HCT116 (cell line): ENCODE measurements at regions not wholly inside any gene's neighbourhood (a gene's known extent, or its start where the extent isn't known, plus 50 kb on each side); places are given as distances from the start of the nearest gene placed in this dataset.

ENCODE experiments used
- ATAC-seq: fragments of 200-7000 bp; cut with Tn5 transposase; 2 replicates; pipeline ENCODE4 v1.9.1; 2020; ENCODE audit warnings: mild to moderate bottlenecking, moderate library complexity
- BruUV-seq: library from RNA; stranded (reverse); fragments of 400-500 nt; replicated peaks from 2 replicates; lab custom pipeline; 2021; lab: Mats Ljungman, UMichigan
- CTCF ChIA-PET: fragments of 300-600 bp; sonication (Branson Sonifier 250); formaldehyde crosslinking; loops from one replicate; lab custom pipeline; 2021; ENCODE audit warnings: antibody characterized with exemption; lab: Charles Lee
- POLR2A ChIA-PET: fragments of 300-600, 350-600 bp; sonication (Branson Sonifier 250); formaldehyde crosslinking; loops from one replicate; lab custom pipeline; 2021; ENCODE audit warnings: antibody characterized with exemption; lab: Charles Lee
- RAD21 ChIA-PET, 2 experiments: fragments of 300-600 bp; sonication (Branson Sonifier 250); formaldehyde crosslinking; loops; one replicate each; lab custom pipeline; 2023; ENCODE audit warnings: low total read pairs in 2 of 2; ENCODE audit not compliant: uncharacterized antibody in 2 of 2, unreplicated experiment in 2 of 2, low non-redundant PET in 1 of 2; lab: Charles Lee
- DNase-seq: peaks from one replicate; pipeline ENCODE4 v3.0.0-alpha.2; 2010; ENCODE audit warnings: low read depth, low spot score
- H2AFZ ChIP-seq: fragments of 200-600 bp; shearing (Covaris generic), sonication (generic); 2 replicates; pipeline ENCODE4 v1.6.1; 2017; ENCODE audit warnings: low read depth, mixed run types, mixed read lengths, antibody characterized with exemption, low read length; ENCODE audit not compliant: poor library complexity, severe bottlenecking
- H3K27ac ChIP-seq: 2 replicates; pipeline ENCODE4 v1.5.1; 2012; ENCODE audit warnings: low read depth, low read length
- H3K27me3 ChIP-seq: fragments of 200-600 bp; sonication (generic); 2 replicates; pipeline ENCODE4 v1.6.1; 2016; ENCODE audit warnings: mixed run types, low read length, mixed read lengths; ENCODE audit not compliant: insufficient read depth
- H3K36me3 ChIP-seq, 2 experiments: fragments of 200-500 bp in 1 of 2; fragments of 200-600 bp in 1 of 2; sonication (Bioruptor generic) in 1 of 2; sonication (generic) in 1 of 2; 2 replicates each; pipeline versions ENCODE4 v1.5.1 to v1.6.1; 2014 to 2016; ENCODE audit warnings: low read length in 2 of 2, inconsistent platforms in 1 of 2, mixed read lengths in 1 of 2, mixed run types in 1 of 2; ENCODE audit not compliant: insufficient read depth in 2 of 2, control insufficient read depth in 1 of 2
- H3K4me1 ChIP-seq, 2 experiments: fragments of 200-600 bp in 1 of 2; sonication (generic) in 1 of 2; 2 replicates each; pipeline versions ENCODE4 v1.5.1 to v1.6.1; 2012 to 2017; ENCODE audit warnings: low read length in 2 of 2, inconsistent platforms in 1 of 2, mild to moderate bottlenecking in 1 of 2, mixed read lengths in 1 of 2, mixed run types in 1 of 2, moderate library complexity in 1 of 2; ENCODE audit not compliant: insufficient read depth in 2 of 2, control insufficient read depth in 1 of 2
- H3K4me2 ChIP-seq: fragments of 200-600 bp; sonication (generic); 2 replicates; pipeline ENCODE4 v1.6.1; 2017; ENCODE audit warnings: mixed run types, low read length, mixed read lengths
- H3K4me3 ChIP-seq, 2 experiments: fragments of 200-600 bp in 1 of 2; sonication (generic) in 1 of 2; replicated peaks in 1 of 2; 2 replicates each; pipeline ENCODE4 v1.5.1; 2011 to 2016; ENCODE audit warnings: low read length in 2 of 2, control low read depth in 1 of 2, low read depth in 1 of 2, mild to moderate bottlenecking in 1 of 2, mixed read lengths in 1 of 2, mixed run types in 1 of 2
- H3K79me2 ChIP-seq: fragments of 200-600 bp; sonication (generic); 2 replicates; pipeline ENCODE4 v1.6.1; 2017; ENCODE audit warnings: mild to moderate bottlenecking, mixed run types, low read length, moderate library complexity, mixed read lengths; ENCODE audit not compliant: insufficient read depth
- H3K9ac ChIP-seq: fragments of 200-600 bp; sonication (generic); 2 replicates; pipeline ENCODE4 v1.6.1; 2016; ENCODE audit warnings: low read length, mixed read lengths
- H3K9me2 ChIP-seq: fragments of 200-600 bp; sonication (generic), shearing (Covaris generic); 2 replicates; pipeline ENCODE4 v1.6.1; 2017; ENCODE audit warnings: mixed run types, mild to moderate bottlenecking, moderate library complexity; ENCODE audit not compliant: insufficient read depth
- H3K9me3 ChIP-seq, 2 experiments: fragments of 200-500 bp in 1 of 2; fragments of 200-600 bp in 1 of 2; sonication (Bioruptor generic) in 1 of 2; sonication (generic) in 1 of 2; 2 replicates each; pipeline ENCODE4 v1.6.1; 2014 to 2017; ENCODE audit warnings: low read length in 2 of 2, mixed read lengths in 2 of 2, inconsistent platforms in 1 of 2, low read depth in 1 of 2, mild to moderate bottlenecking in 1 of 2, mixed run types in 1 of 2, moderate library complexity in 1 of 2; ENCODE audit not compliant: control insufficient read depth in 1 of 2, insufficient read depth in 1 of 2
- H4K20me1 ChIP-seq: fragments of 200-600 bp; sonication (generic), shearing (Covaris generic); 2 replicates; pipeline ENCODE4 v1.6.1; 2017; ENCODE audit warnings: mixed run types, mild to moderate bottlenecking, moderate library complexity; ENCODE audit not compliant: insufficient read depth
- CBX3 ChIP-seq: IDR thresholded peaks from 2 replicates; pipeline ENCODE4 v1.6.1; 2012; ENCODE audit warnings: low read depth
- CTCF ChIP-seq, 3 experiments: fragments of 200-600 bp in 1 of 3; sonication (generic) in 1 of 3; IDR thresholded peaks in 2 of 3; conservative IDR thresholded peaks in 1 of 3; 2 replicates each; pipeline ENCODE4 v1.5.1; 2012 to 2017; ENCODE audit warnings: low read depth in 2 of 3, low read length in 2 of 3, antibody characterized with exemption in 1 of 3, borderline replicate concordance in 1 of 3, control low read depth in 1 of 3, mild to moderate bottlenecking in 1 of 3, mixed read lengths in 1 of 3, mixed run types in 1 of 3, moderate library complexity in 1 of 3; ENCODE audit not compliant: insufficient read depth in 1 of 3
- EGR1 ChIP-seq: IDR thresholded peaks from 2 replicates; pipeline ENCODE4 v1.6.1; 2012; ENCODE audit warnings: low read depth
- ELF1 ChIP-seq: IDR thresholded peaks from 2 replicates; pipeline ENCODE4 v1.6.1; 2012; ENCODE audit warnings: low read depth, borderline replicate concordance
- EZH2phosphoT487 ChIP-seq: fragments of 200-600 bp; IDR thresholded peaks from 2 replicates; pipeline ENCODE4 v1.6.1; 2018; ENCODE audit warnings: antibody characterized with exemption, borderline replicate concordance
- FOSL1 ChIP-seq: IDR thresholded peaks from 2 replicates; pipeline ENCODE4 v1.6.1; 2012; ENCODE audit warnings: low read depth
- JUND ChIP-seq: IDR thresholded peaks from 2 replicates; pipeline ENCODE4 v1.6.1; 2012
- MAX ChIP-seq: IDR thresholded peaks from 2 replicates; pipeline ENCODE4 v1.6.1; 2012
- POLR2A ChIP-seq: IDR thresholded peaks from 2 replicates; pipeline ENCODE4 v1.7.0; 2011; ENCODE audit warnings: borderline replicate concordance; ENCODE audit not compliant: insufficient read depth, insufficient read length; ENCODE audit errors: extremely low read depth
- POLR2AphosphoS5 ChIP-seq: IDR thresholded peaks from 2 replicates; pipeline ENCODE4 v1.6.1; 2011; ENCODE audit warnings: mild to moderate bottlenecking, low read depth, low read length, moderate library complexity
- SP1 ChIP-seq: IDR thresholded peaks from 2 replicates; pipeline ENCODE4 v1.6.1; 2012; ENCODE audit warnings: low read depth
- SRF ChIP-seq: IDR thresholded peaks from 2 replicates; pipeline ENCODE4 v1.6.1; 2012; ENCODE audit warnings: low read depth
- TCF7L2 ChIP-seq: IDR thresholded peaks from 2 replicates; pipeline ENCODE4 v1.7.0; 2011; ENCODE audit warnings: borderline replicate concordance, inconsistent platforms; ENCODE audit not compliant: insufficient read depth, insufficient read length; ENCODE audit errors: extremely low read depth
- YY1 ChIP-seq: IDR thresholded peaks from 2 replicates; pipeline ENCODE4 v1.6.1; 2011; ENCODE audit warnings: low read length, low read depth, moderate library complexity, mild to moderate bottlenecking; ENCODE audit not compliant: insufficient replicate concordance; ENCODE audit errors: extremely low read depth
- ZFX ChIP-seq: fragments of 450-650 bp; IDR thresholded peaks from 2 replicates; pipeline ENCODE4 v1.6.1; 2017
- ZNF274 ChIP-seq: fragments of 200-500 bp; sonication (Bioruptor generic); IDR thresholded peaks from 2 replicates; pipeline ENCODE4 v1.6.1; 2014; ENCODE audit warnings: mild to moderate bottlenecking, low read depth, low read length, inconsistent platforms
- intact Hi-C: fragments of 100-400 bp; cut with micrococcal nuclease; formaldehyde crosslinking; loops from 2 replicates; pipeline ENCODE4 v1.10.0; 2022

- Histone ChIP-seq H3K4me2 (no peak overlapping the region), H3K36me3 (no peaks in the 10 kb centered on the region), H3K79me2 (no peaks in the 10 kb centered on the region), H3K9me3 (peaks cover 10 to 28% of the 10 kb centered on the region in 2 experiments; a peak in 2 of 4 replicates), H3K27me3 (no peaks in the 10 kb centered on the region), H3K9me2 (no peaks in the 10 kb centered on the region), H3K9ac (no peak overlapping the region), H3K4me1 (no peaks in the 10 kb centered on the region), H4K20me1 (no peaks in the 10 kb centered on the region), H2AFZ (no peak overlapping the region), H3K4me3 (no peak overlapping the region), H3K27ac (no peak overlapping the region)
- ChIA-PET CTCF (no interaction called here), POLR2A (no interaction called here), RAD21 (no interaction called here)
- DNase-seq (no peak), ATAC-seq (no peak)
- no TSS peak for BruUV-seq
- intact Hi-C loops, result no loop called here
- TF ChIP-seq ELF1, result no peak
- no peak for TF ChIP-seq FOSL1
- TF ChIP-seq POLR2AphosphoS5, result no peak
- TF ChIP-seq ZFX, result no peak
- TF ChIP-seq SP1, result no peak
Measured at GRCh38 chr14:85865701-85866100, 335.8 kb downstream of the FLRT2 start.

GRCh38 chr14:85858634-85859033, 328.7 kb downstream of the FLRT2 start:
- no peak overlapping the region for H3K9ac ChIP-seq
- no peak overlapping the region for H3K4me3 ChIP-seq
- ATAC-seq (no peak), DNase-seq (no peak)
- H3K9me2 ChIP-seq, result no peaks in the 10 kb centered on the region
- no peak overlapping the region for H2AFZ ChIP-seq
- H3K4me2 ChIP-seq, result no peak overlapping the region
- H4K20me1 ChIP-seq, result no peaks in the 10 kb centered on the region
- peaks cover 5 to 29% of the 10 kb centered on the region in 2 experiments; a peak in 2 of 4 replicates for H3K9me3 ChIP-seq
- no peak for TF ChIP-seq YY1
- no peak for TF ChIP-seq MAX
- no peak for TF ChIP-seq SRF
- TF ChIP-seq EGR1, result no peak
- no peak for TF ChIP-seq EZH2phosphoT487
- TF ChIP-seq CTCF (IDR thresholded peaks at IDR 0.05 in 2 of 3, conservative IDR thresholded peaks at IDR 0.05 in 1 of 3; ENCODE audit: borderline replicate concordance in 1 of 3, insufficient read depth in 1 of 3, low read depth in 2 of 3, low read length in 2 of 3), result no peak
- no peak for TF ChIP-seq TCF7L2
- no peak for TF ChIP-seq ELF1
- no peak for TF ChIP-seq CBX3
- no peak for TF ChIP-seq JUND
- no peak for TF ChIP-seq POLR2A
- TF ChIP-seq ZFX, result no peak
- no peak for TF ChIP-seq ZNF274
- no peaks in the 10 kb centered on the region for H3K79me2 ChIP-seq
- no peaks in the 10 kb centered on the region for H3K27me3 ChIP-seq
- ChIA-PET RAD21 (no interaction called here), POLR2A (no interaction called here), CTCF (no interaction called here)
- no TSS peak for BruUV-seq
- no peaks in the 10 kb centered on the region for H3K36me3 ChIP-seq
- intact Hi-C loops, result no loop called here
- no peaks in the 10 kb centered on the region for H3K4me1 ChIP-seq
- no peak overlapping the region for H3K27ac ChIP-seq
